Stimulated activated effector memory CD8-positive, alpha-beta T cell treated with anti-CD3 and anti-CD28 coated beads, Interleukin-12 subunit alpha, Interleukin-12 subunit beta, amount 100 ng/mL, for 72 hours (primary cell): ENCODE measurements at regions not wholly inside any gene's neighbourhood (a gene's known extent, or its start where the extent isn't known, plus 50 kb on each side); places are given as distances from the start of the nearest gene placed in this dataset.

ENCODE experiments used
- ATAC-seq: fragments of 150-1000 bp; cut with Tn5 transposase; 2 replicates; pipeline ENCODE4 v1.10.0; 2021
- DNase-seq, 2 donors: peaks; one replicate each; pipeline ENCODE4 v3.0.0; 2021 to 2022; ENCODE audit warnings: low spot score in 2 of 2
- H3K27ac Mint-ChIP-seq: one replicate; pipeline ENCODE4 v1.8.0; 2022; ENCODE audit warnings: mild to moderate bottlenecking, mixed read lengths
- H3K36me3 Mint-ChIP-seq: one replicate; pipeline ENCODE4 v1.8.0; 2022; ENCODE audit warnings: mild to moderate bottlenecking, mixed read lengths
- H3K4me1 Mint-ChIP-seq: one replicate; pipeline ENCODE4 v1.8.0; 2022; ENCODE audit warnings: mixed read lengths
- H3K4me3 Mint-ChIP-seq: one replicate; pipeline ENCODE4 v1.8.0; 2022; ENCODE audit warnings: mild to moderate bottlenecking, mixed read lengths
- H3K9me3 Mint-ChIP-seq: one replicate; pipeline ENCODE4 v1.8.0; 2022; ENCODE audit warnings: mixed read lengths

DNA sequence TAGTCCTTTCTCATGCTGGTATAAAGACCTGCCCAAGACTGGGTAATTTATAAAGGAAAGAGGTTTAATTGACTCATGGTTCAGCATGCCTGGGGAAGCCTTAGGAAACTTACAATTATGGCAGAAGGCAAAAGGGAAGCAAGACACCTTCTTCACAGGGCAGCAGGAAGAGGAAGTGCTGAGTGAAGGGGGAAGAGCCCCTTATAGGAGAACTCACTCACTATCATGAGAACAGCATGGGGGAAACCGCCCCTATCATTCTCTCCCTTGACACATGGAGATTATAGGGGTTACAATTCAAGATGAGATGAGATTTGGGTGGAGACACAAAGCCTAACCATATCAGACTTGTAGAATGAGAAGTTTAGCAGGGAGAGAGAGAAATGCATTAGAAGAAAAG, 373.3 kb upstream of the DIAPH2 start:
- Mint-ChIP-seq H3K9me3 (peaks cover 11% of the 10 kb centered on the region), H3K4me1 (no peaks in the 10 kb centered on the region), H3K36me3 (no peaks in the 10 kb centered on the region), H3K4me3 (no peak overlapping the region), H3K27ac (no peak overlapping the region)
- ATAC-seq (no peak), DNase-seq (no peak)

GRCh38 chrX:96314985-96315384, 369.7 kb upstream of the DIAPH2 start:
- Mint-ChIP-seq H3K36me3 (no peaks in the 10 kb centered on the region), H3K27ac (no peak overlapping the region), H3K9me3 (peaks cover 9% of the 10 kb centered on the region), H3K4me1 (no peaks in the 10 kb centered on the region), H3K4me3 (no peak overlapping the region)
- DNase-seq (no peak), ATAC-seq (no peak)

GRCh38 chrX:96361844-96362243, 322.8 kb upstream of the DIAPH2 start:
- DNase-seq (no peak), ATAC-seq (no peak)
- Mint-ChIP-seq H3K4me3 (no peak overlapping the region), H3K9me3 (no peaks in the 10 kb centered on the region), H3K4me1 (no peaks in the 10 kb centered on the region), H3K27ac (no peak overlapping the region), H3K36me3 (no peaks in the 10 kb centered on the region)

GRCh38 chrX:96372313-96373046, 312.2 kb upstream of the DIAPH2 start:
- Mint-ChIP-seq H3K4me3 (no peak overlapping the region), H3K36me3 (no peaks in the 10 kb centered on the region), H3K27ac (no peak overlapping the region), H3K4me1 (no peaks in the 10 kb centered on the region), H3K9me3 (no peaks in the 10 kb centered on the region)
- DNase-seq (no peak), ATAC-seq (no peak)

DNA sequence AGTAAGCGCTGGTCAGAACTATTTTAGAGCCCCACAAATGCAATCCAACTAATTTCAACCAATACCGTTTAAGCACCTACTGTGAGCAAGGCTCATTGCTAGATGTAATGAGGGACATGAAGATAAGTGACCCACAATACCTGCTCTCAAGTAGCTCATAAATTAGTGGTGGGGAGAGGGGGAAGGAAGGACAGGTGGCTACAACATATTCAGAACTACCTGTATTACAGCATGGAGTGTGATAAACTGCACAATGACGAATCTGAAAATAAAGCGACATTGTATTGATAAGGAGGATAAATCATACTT, 311.6 kb upstream of the DIAPH2 start:
- H3K4me1 Mint-ChIP-seq, result no peaks in the 10 kb centered on the region
- DNase-seq, result no peak
- no peaks in the 10 kb centered on the region for H3K9me3 Mint-ChIP-seq
- no peak overlapping the region for H3K4me3 Mint-ChIP-seq
- no peak overlapping the region for H3K27ac Mint-ChIP-seq
- no peak for ATAC-seq
- H3K36me3 Mint-ChIP-seq, result no peaks in the 10 kb centered on the region

- Mint-ChIP-seq H3K4me1 (no peaks in the 10 kb centered on the region), H3K4me3 (no peak overlapping the region), H3K36me3 (no peaks in the 10 kb centered on the region), H3K27ac (no peak overlapping the region), H3K9me3 (no peaks in the 10 kb centered on the region)
- DNase-seq, result no peak
- ATAC-seq, result no peak
Observed at GRCh38 chrX:96376266-96376665, 308.4 kb upstream of the DIAPH2 start.

GRCh38 chrX:96379951-96380350, 304.7 kb upstream of the DIAPH2 start:
- Mint-ChIP-seq H3K27ac (no peak overlapping the region), H3K9me3 (no peaks in the 10 kb centered on the region), H3K36me3 (no peaks in the 10 kb centered on the region), H3K4me1 (no peaks in the 10 kb centered on the region), H3K4me3 (no peak overlapping the region)
- ATAC-seq (no peak), DNase-seq (no peak)

DNA sequence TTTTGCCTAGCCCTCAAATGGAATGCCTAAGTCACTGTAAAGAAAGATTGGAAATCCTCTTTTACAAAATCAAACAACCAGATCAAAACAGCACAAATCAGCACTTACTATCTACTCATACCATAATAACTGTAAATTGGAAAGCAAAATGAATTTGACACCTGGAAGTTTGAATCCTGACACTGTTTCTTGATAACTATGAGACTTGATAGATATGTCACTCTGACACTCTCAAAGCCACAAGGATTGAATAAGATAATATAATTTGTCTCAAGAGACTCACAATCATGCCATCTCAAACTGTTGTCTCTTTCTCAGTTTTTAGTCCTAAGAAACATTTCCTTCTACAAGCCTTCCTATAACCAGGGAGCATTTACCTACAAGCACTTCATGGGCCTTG, 302.6 kb upstream of the DIAPH2 start:
- H3K4me3 Mint-ChIP-seq, result no peak overlapping the region
- no peak for ATAC-seq
- H3K9me3 Mint-ChIP-seq, result no peaks in the 10 kb centered on the region
- DNase-seq, result no peak
- no peak overlapping the region for H3K27ac Mint-ChIP-seq
- H3K36me3 Mint-ChIP-seq, result no peaks in the 10 kb centered on the region
- H3K4me1 Mint-ChIP-seq, result no peaks in the 10 kb centered on the region

- no peak for DNase-seq
- Mint-ChIP-seq H3K36me3 (no peaks in the 10 kb centered on the region), H3K4me3 (no peak overlapping the region), H3K4me1 (no peaks in the 10 kb centered on the region), H3K27ac (no peak overlapping the region), H3K9me3 (no peaks in the 10 kb centered on the region)
- ATAC-seq, result no peak
Observed at GRCh38 chrX:96383428-96383827, 301.2 kb upstream of the DIAPH2 start.

DNA sequence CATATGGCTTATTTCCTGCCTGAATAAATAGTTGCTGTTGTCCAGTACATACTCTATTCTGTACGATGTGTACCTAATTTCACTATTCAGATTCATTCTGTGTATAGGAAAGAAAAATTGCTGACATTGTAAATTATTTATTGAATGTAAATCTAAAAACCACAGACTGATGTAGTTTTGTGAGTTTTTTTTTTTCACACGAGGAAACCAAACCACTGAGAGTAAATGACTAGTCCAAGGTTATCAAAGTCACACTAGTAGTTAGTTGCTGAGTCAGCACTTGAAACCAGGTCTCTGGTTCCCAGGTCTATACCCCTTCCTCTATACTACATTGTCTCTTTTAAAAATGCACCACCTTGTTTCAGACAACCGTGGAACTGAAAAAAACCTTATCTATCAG, 298.3 kb upstream of the DIAPH2 start:
- no peak for DNase-seq

DNA sequence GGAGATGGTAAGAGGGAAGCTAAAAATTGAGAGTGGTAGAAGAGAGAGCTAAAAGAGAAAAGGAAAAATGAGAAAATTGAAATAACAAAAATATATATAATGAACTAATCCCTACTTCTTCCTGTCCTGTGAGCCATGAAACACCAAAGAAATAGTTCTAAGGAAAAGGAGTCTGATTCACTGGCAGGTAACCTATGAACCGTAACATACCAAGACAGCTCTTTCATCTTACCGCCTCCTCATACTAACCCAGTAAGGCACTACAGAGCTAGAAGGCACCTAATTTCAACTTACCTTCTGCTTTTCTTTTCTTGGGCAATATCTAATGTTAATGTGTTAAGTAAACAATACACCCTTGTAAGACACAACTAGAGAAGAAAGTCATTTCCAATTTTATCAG, 297.7 kb upstream of the DIAPH2 start:
- Mint-ChIP-seq H3K27ac (no peak overlapping the region), H3K9me3 (no peaks in the 10 kb centered on the region), H3K36me3 (no peaks in the 10 kb centered on the region), H3K4me1 (no peaks in the 10 kb centered on the region), H3K4me3 (no peak overlapping the region)
- no peak for DNase-seq
- no peak for ATAC-seq

More for the DNA sequence above, 298.3 kb upstream of the DIAPH2 start:
- H3K4me1 Mint-ChIP-seq, result no peaks in the 10 kb centered on the region
- H3K9me3 Mint-ChIP-seq, result no peaks in the 10 kb centered on the region
- H3K36me3 Mint-ChIP-seq, result no peaks in the 10 kb centered on the region
- no peak overlapping the region for H3K4me3 Mint-ChIP-seq
- no peak overlapping the region for H3K27ac Mint-ChIP-seq
- no peak for ATAC-seq

GRCh38 chrX:96387801-96388200, 296.8 kb upstream of the DIAPH2 start:
- Mint-ChIP-seq H3K4me3 (no peak overlapping the region), H3K9me3 (no peaks in the 10 kb centered on the region), H3K36me3 (no peaks in the 10 kb centered on the region), H3K4me1 (no peaks in the 10 kb centered on the region), H3K27ac (no peak overlapping the region)
- no peak for ATAC-seq
- DNase-seq, result no peak

GRCh38 chrX:96389281-96390047, 295.2 kb upstream of the DIAPH2 start:
- ATAC-seq (no peak), DNase-seq (no peak)
- no peak overlapping the region for H3K4me3 Mint-ChIP-seq
- H3K9me3 Mint-ChIP-seq, result no peaks in the 10 kb centered on the region
- no peak overlapping the region for H3K27ac Mint-ChIP-seq
- no peaks in the 10 kb centered on the region for H3K36me3 Mint-ChIP-seq
- H3K4me1 Mint-ChIP-seq, result no peaks in the 10 kb centered on the region

DNA sequence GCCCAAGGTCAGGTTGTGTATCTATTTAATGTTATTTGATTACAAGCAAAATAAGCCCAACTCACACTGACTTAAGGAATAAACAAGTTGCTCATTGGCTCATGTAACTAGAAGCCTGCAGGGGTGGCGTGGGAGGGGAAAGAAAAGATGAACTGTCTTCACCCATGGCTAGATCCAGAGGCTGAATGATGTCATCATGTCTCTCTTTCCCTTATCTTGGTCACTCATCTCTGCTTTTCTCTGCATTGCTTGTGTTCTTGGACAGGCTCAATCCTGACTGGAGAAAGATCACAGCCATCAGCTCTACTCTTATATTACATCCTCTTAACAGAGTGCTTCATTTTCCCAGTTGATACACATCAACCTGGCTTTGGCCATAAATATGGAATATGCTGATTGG, 290.0 kb upstream of the DIAPH2 start:
- Mint-ChIP-seq H3K9me3 (no peaks in the 10 kb centered on the region), H3K27ac (no peak overlapping the region), H3K4me3 (no peak overlapping the region), H3K4me1 (no peaks in the 10 kb centered on the region), H3K36me3 (peaks cover 5% of the 10 kb centered on the region)
- DNase-seq, result no peak
- ATAC-seq, result no peak

GRCh38 chrX:96403446-96403845, 281.2 kb upstream of the DIAPH2 start:
- H3K27ac Mint-ChIP-seq, result no peak overlapping the region
- DNase-seq, result no peak
- H3K4me3 Mint-ChIP-seq, result no peak overlapping the region
- H3K36me3 Mint-ChIP-seq, result peaks cover 5% of the 10 kb centered on the region
- H3K4me1 Mint-ChIP-seq, result no peaks in the 10 kb centered on the region
- H3K9me3 Mint-ChIP-seq, result no peaks in the 10 kb centered on the region
- ATAC-seq, result no peak

GRCh38 chrX:96405842-96406241, 278.8 kb upstream of the DIAPH2 start:
- Mint-ChIP-seq H3K4me1 (no peaks in the 10 kb centered on the region), H3K27ac (no peak overlapping the region), H3K9me3 (no peaks in the 10 kb centered on the region), H3K36me3 (no peaks in the 10 kb centered on the region), H3K4me3 (no peak overlapping the region)
- ATAC-seq, result no peak
- no peak for DNase-seq
